WI38 (cell line): ENCODE measurements at regions not wholly inside any gene's neighbourhood (a gene's known extent, or its start where the extent isn't known, plus 50 kb on each side); places are given as distances from the start of the nearest gene placed in this dataset.

Experiments
- H3K4me3 ChIP-seq: 2 replicates; pipeline ENCODE4 v1.5.1; 2011; ENCODE audit warnings: low read depth, mild to moderate bottlenecking, control low read depth, low read length
- TF ChIP-seq, protein P1 (sequence below): IDR thresholded peaks from 2 replicates; pipeline ENCODE4 v1.5.1; 2012; ENCODE audit warnings: low read depth, mild to moderate bottlenecking, control low read depth, low read length

DNA sequence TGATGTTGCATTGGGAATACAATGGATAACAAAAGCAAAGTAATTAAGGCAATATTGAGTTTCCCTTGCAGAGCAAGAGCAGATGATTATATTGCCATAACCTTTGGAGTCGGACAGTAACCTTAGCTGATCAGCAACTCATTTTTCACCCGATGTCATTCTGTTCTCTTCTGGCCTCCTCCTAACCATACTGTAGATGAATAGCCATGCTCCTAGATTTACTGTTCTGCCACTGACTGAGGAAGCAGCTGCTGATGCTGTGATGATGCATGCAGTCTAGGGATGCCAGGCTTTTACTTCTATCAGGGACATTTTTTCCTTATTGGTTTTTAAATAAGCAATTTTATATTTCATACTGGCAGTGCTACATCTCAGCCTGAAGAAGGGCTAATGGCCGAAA is 443.9 kb downstream of the GPAT3 start:
- no peak overlapping the region for H3K4me3 ChIP-seq
- TF ChIP-seq, protein P1, sequence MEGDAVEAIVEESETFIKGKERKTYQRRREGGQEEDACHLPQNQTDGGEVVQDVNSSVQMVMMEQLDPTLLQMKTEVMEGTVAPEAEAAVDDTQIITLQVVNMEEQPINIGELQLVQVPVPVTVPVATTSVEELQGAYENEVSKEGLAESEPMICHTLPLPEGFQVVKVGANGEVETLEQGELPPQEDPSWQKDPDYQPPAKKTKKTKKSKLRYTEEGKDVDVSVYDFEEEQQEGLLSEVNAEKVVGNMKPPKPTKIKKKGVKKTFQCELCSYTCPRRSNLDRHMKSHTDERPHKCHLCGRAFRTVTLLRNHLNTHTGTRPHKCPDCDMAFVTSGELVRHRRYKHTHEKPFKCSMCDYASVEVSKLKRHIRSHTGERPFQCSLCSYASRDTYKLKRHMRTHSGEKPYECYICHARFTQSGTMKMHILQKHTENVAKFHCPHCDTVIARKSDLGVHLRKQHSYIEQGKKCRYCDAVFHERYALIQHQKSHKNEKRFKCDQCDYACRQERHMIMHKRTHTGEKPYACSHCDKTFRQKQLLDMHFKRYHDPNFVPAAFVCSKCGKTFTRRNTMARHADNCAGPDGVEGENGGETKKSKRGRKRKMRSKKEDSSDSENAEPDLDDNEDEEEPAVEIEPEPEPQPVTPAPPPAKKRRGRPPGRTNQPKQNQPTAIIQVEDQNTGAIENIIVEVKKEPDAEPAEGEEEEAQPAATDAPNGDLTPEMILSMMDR: no peak

- TF ChIP-seq, protein P1: no peak
- H3K4me3 ChIP-seq: no peak overlapping the region
Measured at GRCh38 chr4:83974111-83974780, 438.3 kb downstream of the GPAT3 start.

DNA sequence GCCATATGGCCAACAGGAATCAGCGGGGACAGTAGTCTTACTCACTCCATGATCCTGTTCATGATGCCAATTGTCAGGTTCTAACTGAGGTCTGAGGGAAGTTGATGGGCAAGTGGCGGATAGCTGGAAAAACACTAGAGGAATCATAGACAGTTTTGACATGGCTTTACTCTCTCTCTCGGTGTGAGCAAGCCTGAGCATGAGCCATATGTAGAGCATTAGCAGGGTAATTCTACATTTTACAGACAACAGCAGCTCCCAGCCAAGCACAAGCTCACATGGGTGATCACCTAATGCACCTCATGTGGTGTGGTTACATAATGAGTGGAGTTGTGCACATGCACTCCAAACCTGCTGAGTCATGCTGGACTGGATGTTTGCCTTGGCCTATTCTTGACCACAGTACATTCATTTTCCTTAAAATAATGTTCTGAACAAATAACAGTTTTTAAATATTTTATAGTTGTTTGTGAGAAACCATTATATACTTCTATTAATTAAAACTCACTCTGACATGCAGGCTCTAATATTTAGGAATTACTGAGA is 429.2 kb downstream of the GPAT3 start:
- no peak overlapping the region for H3K4me3 ChIP-seq
- TF ChIP-seq, protein P1: no peak

DNA sequence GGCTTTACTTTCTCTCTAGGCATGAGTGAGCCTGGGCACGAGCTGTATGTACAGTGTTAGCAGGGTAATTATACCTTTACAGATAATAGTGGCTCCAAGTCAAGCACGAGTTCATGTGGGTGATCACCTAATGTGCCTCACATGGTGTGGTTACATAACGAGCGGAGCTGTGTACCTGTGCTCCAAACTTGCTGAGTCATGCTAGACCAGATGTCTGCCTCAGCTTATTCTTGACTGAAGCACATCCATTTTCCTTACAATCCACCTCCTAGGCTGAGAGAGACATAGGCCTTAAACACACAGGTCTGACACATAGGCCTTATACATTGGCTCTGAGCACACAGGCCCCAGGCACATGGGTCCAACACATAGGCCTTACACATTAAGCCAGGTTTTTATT is 426.6 kb downstream of the GPAT3 start:
- TF ChIP-seq, protein P1: no peak
- H3K4me3 ChIP-seq: no peak overlapping the region

- no peak overlapping the region for H3K4me3 ChIP-seq
- TF ChIP-seq, protein P1: peak; percentile 7; the same call in 1 of the 2 replicates
Measured at GRCh38 chr4:83961575-83961974, 425.7 kb downstream of the GPAT3 start.

DNA sequence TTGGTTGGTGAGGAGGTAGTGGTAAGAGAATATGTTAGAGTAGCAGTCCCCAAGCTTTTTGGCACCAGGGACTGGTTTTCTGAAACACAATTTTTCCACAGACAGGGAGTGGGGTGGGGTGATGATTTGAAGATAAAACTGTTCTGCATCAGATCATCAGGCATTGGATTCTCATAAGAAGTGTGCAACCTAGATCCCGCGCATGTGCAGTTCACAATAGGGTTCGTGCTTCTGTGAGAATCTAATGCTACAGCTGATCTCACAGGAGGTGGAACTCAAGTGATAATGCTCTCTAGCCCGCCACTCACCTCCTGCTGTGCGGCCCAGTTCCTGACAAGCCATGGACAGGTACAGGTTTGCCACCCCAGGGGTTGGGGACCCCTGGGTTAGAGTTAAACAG is 423.3 kb downstream of the GPAT3 start:
- TF ChIP-seq, protein P1: no peak
- no peak overlapping the region for H3K4me3 ChIP-seq

DNA sequence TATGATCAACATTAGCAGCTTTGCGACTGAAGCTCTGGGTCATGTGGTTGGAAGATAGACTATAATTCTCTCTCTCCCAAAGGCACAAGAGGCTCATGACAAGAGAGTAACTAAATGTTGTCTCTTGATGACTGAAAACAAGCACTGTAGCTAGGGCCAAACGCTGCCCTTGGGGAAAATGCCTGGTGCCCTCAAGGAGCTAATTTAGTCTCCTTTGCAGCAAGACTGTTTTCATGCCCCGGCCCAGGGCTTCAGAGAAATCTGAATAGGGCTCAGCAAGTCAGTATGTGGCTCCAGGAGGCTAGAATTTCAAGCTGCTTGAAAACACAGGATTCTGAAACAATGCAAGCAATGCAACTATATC is 411.9 kb downstream of the GPAT3 start:
- no peak overlapping the region for H3K4me3 ChIP-seq
- TF ChIP-seq, protein P1: no peak
